HG03135 (cell line): ENCODE measurements at regions not wholly inside any gene's neighbourhood (a gene's known extent, or its start where the extent isn't known, plus 50 kb on each side); places are given as distances from the start of the nearest gene placed in this dataset.
"Not testable (repeated sequence)": the region's sequence is repeated elsewhere in the genome, so short reads cannot be mapped to it uniquely, and the experiment has no call there.

Experiments used
- ATAC-seq: cut with Tn5 transposase; IDR thresholded peaks from one replicate; pipeline ENCODE4 v1.9.1; 2021; ENCODE audit warnings: mild to moderate bottlenecking, moderate library complexity; ENCODE audit not compliant: unreplicated experiment

DNA sequence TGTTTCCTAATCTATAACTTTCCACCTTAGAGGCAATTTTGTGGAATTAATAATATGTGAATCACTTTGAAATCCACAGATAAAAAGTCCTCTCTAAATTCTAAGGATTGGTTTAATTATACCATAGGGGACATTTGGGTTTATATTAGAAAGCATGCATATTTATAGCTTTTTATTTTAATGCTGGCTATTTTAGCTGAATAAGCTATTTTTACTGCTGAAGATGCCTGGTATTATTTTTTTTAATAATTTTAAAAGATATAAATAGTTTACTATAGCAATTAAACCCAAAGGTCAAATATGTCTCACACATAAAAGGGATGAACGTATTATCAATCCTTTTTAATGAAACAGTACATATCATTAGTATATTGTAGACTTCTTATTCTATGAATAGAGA lies 415.4 kb downstream of the MAGEB5 start:
- ATAC-seq: no peak

DNA sequence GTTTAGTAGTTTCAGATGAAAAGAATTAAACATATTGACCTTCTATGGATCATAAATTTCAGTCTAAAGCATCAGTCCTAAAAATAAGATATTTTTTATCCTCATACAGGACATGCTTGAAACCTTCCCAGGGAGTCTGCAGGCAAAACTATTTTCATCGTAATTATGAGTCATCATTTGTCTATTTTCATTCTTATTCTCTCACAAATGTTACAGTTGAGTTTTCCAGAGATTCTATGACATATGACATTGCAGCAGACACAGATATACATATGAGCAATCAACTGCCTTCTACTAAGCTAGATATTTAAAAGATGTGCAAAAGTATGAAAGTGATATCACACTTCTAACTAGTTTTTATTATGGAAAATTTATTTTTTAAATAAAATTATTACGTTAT lies 398.0 kb downstream of the MAGEB5 start:
- no peak for ATAC-seq

DNA sequence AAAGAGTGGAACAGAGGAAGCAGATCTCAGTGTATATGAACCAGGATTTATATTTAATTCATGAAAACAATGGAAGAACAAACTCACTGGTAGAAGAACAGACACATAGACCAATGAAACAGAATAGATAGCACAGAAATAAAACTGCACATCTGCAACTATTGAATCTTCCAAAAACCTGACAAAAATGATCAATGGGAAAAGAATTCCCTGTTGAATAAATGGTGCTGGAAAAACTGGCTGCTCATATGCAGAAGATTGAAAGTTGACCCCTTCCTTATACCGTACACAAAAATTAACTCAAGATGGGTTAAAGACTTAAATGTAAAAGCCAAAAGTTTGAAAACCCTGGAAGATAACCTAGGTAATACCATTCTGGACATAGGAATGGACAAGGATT lies 391.0 kb downstream of the MAGEB5 start:
- ATAC-seq: no peak

DNA sequence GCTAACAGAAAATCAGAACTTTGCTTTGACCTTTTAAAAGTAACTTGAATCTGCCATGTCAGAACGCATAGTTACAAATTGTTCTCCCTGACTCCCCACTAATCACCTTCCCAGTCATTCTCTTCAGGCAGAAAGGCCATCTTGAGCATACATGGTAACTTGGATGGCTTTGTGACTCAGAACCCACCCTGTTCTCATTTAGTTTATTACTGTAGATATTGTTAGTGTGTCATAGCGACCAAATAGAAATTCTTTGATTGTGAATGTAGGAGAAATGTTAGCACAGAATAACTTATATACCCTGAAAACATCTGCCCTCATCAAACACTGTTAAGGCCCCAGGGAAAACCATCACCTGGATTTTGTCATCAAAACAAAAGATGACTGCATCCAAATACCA lies 382.0 kb downstream of the MAGEB5 start:
- ATAC-seq: no peak

DNA sequence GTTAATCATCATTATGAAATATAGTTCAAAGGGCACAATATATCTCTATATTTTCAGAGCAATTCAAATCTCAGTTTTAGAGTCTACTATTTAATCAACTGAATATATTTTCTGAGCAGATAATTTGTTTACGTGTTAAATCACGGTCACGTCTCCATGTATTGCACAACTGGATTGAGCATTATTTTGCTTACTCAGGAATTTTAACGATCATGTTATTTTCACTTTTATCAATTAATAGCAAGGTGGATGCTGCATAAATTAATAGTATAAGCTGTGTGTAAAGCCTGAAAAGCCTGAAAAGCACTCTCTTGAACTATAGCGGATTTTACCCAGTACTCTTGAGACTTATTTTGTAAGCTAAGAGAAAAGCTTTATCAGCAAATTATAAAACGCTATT lies 374.9 kb downstream of the MAGEB5 start:
- ATAC-seq: no peak

DNA sequence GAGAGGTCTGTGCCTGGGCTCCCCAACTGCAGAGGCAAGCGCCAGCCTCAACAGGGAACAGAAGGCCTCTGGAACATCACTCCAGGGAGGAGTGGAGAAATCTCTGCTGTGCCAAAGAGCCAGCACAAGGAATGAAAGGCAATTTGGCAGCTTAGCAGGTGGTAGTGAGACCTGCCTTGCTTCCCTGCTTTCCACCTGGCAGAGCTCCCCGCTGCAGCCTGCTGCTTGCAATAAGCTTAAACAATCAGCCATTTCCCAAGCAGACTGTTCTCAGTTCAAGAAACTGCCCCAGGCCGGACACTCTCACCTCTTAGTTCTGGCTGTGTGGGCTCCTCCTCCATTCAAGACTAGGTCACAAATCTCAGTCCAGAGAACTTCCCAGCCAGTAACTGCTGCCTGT lies 370.6 kb downstream of the MAGEB5 start:
- no peak for ATAC-seq

DNA sequence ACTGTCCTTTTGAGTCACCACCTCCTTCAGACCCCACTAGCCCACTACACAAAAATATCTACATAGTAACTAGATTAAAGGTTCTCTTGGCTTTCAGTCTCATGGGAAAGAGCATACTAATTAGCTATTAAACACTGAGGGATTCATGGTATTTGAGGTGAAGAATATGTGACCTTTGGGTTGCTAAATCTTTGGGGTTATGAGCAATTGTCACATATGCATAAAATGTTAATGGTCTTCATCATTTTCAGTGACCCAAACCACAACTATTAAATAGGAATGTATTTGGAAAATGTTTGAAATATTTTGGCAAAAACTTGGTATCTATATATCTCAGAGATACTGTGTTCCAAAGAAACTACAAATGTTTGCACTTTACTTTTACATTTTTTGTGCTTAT lies 365.1 kb downstream of the MAGEB5 start:
- no peak for ATAC-seq

DNA sequence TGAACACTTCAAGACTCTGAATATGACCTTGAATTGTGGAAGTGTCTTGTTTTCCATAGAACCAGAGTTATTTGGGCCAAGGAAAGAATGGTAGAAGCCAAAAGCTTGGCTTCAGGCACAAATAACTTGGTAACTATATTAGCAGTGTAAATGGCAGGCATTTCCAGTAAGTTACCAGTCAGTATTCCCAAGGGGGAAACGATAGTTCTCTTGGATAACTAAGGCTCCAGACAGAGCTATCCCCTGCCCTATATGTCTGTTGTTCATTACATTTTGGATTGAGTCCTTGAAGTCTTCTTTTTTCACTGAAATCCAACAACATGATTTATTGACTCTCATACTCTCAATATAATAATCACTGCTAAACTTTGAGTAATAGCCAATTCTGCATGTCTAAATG lies 364.1 kb downstream of the MAGEB5 start:
- ATAC-seq: no peak

DNA sequence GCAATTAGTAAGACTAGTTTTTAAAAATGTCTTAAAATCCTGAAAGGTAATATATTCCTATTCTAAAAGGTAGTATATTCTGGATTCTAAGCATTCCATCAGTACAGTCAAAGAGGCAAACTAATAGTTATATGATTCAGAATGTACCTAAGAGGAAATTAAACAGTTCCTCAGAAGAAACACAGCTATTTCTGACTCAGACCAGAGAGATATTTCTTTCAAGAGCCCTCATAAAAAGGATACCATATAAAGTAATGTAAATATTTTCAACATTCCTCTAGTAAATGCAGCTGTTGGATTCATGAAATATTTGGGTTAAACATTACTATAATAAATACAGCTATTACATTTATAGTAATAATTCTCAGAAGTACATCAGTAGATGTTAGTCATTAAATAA lies 358.3 kb downstream of the MAGEB5 start:
- ATAC-seq: no peak

DNA sequence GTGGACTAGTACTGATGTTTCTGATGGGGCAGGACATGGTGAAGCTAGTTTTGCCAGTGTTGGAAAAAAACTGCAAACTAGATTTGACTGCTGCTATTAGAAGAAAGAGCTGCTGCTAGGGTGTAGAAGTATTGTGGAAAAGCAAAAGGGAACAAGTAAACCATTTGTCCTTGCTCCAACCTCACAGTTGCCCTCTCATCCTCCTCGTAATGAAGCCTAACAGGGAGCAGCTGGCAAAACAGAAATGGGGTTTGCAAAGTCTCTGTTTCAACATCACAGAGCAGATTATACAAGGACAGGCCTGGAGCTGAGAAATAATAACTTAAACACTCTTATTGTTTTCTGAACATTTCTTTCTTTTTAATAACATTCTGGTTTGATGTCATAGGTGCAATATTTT lies 346.2 kb downstream of the MAGEB5 start:
- ATAC-seq: no peak

DNA sequence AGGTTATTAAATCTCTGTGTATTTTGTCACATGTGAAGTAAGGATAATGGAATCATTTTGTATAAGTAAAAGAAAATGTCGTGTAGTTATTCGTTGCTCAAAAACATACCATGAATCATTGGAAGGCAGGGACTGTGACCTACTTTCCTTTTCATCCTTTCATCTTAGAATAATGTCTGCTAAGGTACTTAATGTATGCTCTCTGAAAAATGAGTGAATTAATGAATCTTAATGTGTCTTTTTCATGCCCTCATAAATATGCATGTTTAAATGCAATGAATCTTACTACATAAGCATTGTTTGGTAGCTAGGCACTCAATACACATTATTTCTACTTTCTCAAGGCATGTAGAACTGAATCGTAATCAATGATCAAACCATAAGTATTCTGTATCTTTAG lies 343.9 kb downstream of the MAGEB5 start:
- no peak for ATAC-seq

DNA sequence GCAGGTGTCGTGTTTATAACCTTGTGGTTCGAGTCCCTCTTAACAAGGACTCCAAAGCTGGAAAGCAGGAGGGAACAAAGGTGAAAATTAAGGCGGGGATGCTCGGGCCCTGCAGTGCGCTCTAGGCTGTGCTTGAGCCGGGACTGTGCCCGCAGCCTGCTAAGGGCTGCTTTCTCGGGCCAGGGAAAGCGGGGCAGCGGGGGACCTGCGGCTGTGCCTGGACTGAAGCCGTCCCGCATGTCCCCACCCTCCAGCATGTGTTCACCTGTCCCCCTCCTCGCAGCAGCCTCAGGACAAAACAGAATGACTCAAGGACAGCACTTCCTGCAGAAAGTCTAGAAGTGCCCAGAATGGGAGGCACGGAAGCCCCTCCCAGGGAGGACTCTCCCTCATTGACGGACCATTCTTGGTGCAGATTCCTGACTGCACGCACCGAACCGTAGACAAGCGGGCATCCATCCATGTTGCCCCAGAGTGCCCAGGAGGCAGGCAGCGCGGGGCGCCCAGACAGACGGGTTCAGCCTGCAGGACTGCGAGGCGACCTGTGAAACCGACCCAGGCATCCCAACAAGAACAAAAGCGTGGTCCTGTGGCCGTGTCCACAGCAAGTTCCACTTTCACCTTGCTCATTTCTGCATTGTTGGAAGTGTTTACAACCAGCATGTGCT lies 342.9 kb downstream of the MAGEB5 start:
- ATAC-seq: no peak

DNA sequence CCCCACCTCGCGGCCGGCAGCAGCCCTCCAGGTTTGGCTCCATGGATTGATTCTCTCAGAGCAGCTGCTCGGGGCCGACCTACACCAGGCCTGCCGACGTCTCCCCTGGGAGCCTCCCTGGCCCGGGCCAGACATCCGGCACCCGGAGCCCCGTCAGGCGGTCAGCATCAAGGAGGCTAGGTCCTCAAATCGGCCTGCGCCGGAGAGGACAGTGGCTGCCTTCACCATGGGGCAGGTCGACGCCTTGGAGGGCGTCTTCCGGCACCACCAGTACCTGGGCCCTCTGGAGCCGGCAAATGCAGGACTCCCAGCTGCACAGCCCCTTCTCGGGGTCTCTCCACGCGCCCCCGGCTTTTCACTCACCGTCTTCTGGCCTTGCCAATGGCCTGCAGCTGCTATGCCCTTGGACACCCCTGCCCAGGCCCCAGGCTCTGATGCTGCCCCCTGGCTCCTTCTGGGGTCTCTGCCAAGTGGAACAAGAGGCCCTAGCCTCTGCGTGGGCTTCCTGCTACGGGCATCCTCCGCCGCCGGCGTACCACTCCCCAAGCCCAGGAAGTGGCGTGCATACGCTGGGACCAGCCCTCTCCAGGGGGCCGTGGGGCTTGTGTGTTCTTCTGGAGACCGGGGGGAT lies 341.8 kb downstream of the MAGEB5 start:
- no peak for ATAC-seq

DNA sequence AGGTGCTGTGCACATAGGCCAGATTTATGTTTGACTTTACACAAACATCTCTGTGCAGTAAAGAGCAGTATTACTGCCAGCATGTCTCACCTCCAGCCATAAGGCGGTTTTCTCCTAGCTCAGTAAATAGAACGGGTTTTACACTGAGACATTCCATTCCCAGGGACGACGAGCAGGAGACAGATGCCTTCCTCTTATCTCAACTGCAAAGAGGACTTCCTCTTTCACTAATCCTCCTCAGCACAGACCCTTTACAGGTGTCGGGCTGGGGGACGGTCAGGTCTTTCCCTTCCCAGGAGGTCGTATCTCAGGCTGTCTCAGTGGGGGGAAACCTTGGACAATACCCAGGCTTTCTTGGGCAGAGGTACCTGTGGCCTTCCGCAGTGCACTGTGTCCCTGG lies 309.8 kb downstream of the MAGEB5 start:
- ATAC-seq: not testable (repeated sequence)

DNA sequence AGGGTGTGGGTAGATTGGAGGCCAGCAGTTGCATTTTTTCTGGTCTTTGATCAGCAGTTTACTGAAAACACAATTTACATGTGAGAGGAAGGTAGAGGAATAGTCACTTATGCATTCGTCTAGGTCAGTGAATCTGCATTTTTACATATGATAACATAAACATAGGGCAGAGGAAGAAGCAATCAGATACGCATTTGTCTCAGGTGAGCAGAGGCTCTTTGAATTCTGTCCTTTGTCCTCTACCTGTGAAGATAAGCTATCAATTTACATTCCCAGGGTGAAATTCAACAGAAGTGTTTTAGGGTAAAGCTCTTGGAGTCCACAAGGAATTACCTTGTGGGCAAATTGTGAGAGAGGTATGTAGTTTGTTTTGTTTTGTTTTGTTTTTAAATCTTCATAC lies 306.5 kb downstream of the MAGEB5 start:
- ATAC-seq: no peak

DNA sequence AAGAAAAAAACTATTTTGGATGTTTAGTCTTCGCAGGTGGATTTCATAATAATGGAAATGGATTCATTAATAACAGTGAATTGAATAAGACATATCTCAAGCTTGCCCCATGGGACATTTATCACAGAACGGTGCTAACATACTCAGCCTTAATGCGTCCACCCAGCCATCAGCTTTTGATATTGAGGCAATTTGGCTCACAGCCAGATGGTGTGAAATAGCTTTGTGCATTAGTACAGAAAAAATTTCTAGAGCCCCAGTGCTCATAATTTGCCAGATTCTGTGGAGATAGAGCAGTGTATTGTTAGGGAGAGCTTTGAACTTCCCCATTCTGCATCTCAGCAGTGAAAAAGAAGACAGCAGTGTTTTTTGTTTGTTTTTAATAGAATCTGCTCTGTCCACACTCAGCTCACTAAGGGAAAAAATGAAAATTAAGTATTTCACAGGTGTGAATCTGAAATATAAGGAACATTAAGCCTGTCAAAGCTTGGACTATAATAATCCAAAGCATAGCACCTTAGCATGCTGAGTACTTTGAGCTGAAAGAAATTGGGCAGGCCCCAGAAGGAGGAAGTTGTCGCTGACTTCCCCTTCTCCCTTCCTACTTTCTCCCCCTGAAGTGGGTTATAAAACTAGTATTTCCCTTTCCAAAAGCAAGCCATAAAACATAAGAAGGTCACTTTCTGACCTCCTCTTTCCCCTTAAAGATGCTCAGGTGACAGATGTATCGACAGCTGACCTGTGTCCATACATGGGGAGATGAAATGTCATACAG lies 295.8 kb downstream of the MAGEB5 start:
- ATAC-seq: no peak

DNA sequence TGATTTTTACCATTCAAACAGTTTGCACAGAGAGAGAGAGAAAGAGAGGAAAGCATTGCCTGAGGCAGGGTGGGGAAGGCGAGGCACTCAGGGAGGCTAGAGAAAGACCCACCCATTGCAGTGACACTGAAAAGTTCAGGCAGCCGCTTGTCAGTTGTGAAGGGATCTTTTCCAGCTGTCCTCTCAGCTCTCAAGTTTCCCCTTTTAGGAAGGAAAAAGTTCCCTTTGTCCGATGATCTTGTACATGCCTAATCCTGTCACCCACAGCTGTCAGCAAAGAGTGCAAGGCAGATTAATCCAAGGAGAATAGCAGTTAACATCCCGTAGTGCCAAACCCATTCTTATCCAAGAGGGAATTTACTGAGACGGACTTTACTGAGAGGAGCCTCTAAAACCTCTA lies 255.0 kb downstream of the MAGEB5 start:
- ATAC-seq: no peak

DNA sequence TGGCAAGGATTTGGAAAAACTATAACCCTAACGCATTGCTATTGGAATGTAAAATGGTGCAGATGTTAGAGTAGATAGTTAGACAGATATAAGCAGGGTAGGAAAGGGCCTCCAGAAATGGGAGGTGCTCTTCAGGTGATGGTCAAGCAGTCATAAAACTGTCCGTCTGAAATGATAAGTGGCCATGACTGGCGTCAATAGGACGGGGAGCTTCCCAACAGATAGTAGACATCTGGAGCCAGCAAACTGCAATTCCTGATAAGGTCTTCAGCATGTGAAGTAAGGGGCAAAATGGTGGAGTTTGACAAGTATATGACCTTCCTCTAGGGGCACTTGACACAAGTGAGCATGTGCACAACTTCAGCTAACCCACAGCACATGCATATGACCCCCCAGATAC lies 250.4 kb downstream of the MAGEB5 start:
- ATAC-seq: no peak

DNA sequence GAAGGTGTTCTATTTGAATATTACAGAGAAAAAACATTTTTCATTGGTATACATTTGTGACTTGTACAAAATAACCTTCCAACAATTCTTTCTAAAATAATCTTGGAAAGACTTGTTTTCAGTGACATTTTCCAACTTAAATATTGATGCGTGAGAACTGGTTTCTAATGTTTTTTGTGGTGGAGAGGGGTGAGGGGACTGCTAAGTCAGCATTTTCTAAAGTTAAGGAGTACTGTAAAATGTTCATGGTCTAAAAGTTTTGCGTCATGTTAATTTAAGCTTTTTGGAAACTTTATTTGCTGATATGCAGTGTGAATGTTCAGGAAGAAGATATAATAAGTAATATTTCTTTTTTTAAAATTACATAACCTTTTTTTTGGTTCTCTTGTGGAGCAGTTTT lies 229.3 kb downstream of the MAGEB5 start:
- no peak for ATAC-seq

DNA sequence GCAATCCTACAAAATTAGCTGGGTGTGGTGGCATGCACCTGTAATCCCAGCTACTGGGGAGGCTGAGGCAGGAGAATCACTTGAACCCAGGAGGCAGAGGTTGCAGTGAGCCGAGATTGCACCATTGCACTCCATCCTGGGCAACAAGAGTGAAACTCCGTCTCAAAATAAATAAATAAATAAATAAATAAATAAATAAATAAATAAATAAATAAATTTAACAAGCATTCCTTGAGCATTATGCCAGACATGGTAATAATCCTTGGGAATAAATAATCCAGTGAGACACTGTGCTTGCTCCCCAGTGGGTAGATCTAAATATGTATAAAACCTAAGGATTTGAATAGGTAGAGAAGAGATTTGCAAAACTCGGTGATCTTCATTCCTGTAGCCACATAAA lies 228.4 kb downstream of the MAGEB5 start:
- ATAC-seq: not testable (repeated sequence)

DNA sequence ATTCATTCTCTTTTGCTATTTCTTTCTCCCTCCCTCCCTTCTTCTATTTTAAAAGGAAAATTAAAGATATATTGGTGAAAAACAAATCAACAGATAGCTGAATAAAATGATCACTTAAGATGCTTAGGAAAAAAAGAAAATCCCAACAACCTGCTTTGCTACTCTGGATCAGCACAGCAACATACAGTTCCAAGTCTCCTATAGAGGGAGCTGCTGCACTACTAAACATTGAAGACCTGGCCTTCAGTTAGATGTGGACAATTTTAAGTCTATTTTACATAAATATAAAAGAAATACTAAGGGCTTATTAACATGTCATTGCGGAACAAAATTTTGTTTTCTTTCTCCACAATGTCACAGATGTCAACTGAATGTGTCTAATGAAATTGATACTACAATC lies 226.4 kb downstream of the MAGEB5 start:
- ATAC-seq: no peak

DNA sequence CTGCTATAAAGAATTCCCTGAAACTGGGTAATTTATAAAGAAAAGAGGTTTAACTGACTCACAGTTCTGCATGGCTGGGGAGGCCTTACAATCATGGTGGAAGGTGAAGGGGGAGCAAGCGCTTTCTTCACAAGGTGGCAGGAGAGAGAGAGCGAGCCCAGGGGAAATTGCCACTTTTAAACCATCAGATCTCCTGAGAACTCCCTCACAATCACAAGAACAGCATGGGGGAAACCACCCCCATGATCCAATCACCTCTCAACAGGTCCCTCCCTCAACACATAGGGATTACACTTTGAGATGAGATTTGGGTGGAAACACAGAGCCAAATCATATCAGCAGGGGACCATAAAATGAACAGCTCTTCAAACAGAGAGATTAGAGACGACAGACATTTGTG lies 198.6 kb downstream of the MAGEB5 start:
- no peak for ATAC-seq
